HepG2 (cell line): ENCODE measurements at regions not wholly inside any gene's neighbourhood (a gene's known extent, or its start where the extent isn't known, plus 50 kb on each side); places are given as distances from the start of the nearest gene placed in this dataset.

Source experiments
- ARHGAP35 ChIP-seq: sonication (generic); formaldehyde crosslinking; IDR thresholded peaks from 2 replicates; pipeline ENCODE4 v1.9.0; 2022; ENCODE audit warnings: mild to moderate bottlenecking, inconsistent platforms, moderate library complexity, missing genetic modification reagents, borderline replicate concordance
- MTF1 ChIP-seq: sonication (generic); formaldehyde crosslinking; IDR thresholded peaks from 2 replicates; pipeline ENCODE4 v1.5.0; 2020; ENCODE audit warnings: missing genetic modification reagents
- PBX3 ChIP-seq: sonication (generic); formaldehyde crosslinking; IDR thresholded peaks from 2 replicates; pipeline ENCODE4 v1.8.1; 2023; ENCODE audit warnings: missing genetic modification reagents, inconsistent platforms, borderline replicate concordance
- POLR2A ChIP-seq, 2 experiments: IDR thresholded peaks; 2 replicates each; pipeline ENCODE4 v1.6.1; 2011; ENCODE audit warnings: low read depth in 2 of 2, low read length in 2 of 2, mild to moderate bottlenecking in 1 of 2, moderate library complexity in 1 of 2; ENCODE audit not compliant: insufficient read depth in 1 of 2
- XRCC5 ChIP-seq: fragments of 200-400 bp; formaldehyde crosslinking; optimal IDR thresholded peaks from 2 replicates; pipeline ENCODE3; 2017; ENCODE audit warnings: mild to moderate bottlenecking, low read length
- ZFP36 ChIP-seq: fragments of 150-350 bp; IDR thresholded peaks from 2 replicates; pipeline ENCODE4 v1.6.1; 2018; ENCODE audit warnings: borderline replicate concordance, low read length, low read depth; ENCODE audit not compliant: partially characterized antibody
- ZNF121 ChIP-seq: sonication (generic); formaldehyde crosslinking; IDR thresholded peaks from 2 replicates; pipeline ENCODE4 v1.5.0; 2020; ENCODE audit warnings: mild to moderate bottlenecking, missing genetic modification reagents
- TF ChIP-seq, protein P1 (sequence below): sonication (generic); formaldehyde crosslinking; IDR thresholded peaks from 2 replicates; pipeline ENCODE4 v1.5.0; 2020; ENCODE audit warnings: mild to moderate bottlenecking, missing genetic modification reagents, moderate library complexity
- TF ChIP-seq, protein P2 (sequence below): sonication (generic); formaldehyde crosslinking; IDR thresholded peaks from 2 replicates; pipeline ENCODE4 v1.4.0; 2020; ENCODE audit warnings: low read depth, missing genetic modification reagents

- TF ChIP-seq ZFP36 = no peak
- TF ChIP-seq ZNF121 (CRISPR knock-in tag) = no peak
- TF ChIP-seq, protein P1, sequence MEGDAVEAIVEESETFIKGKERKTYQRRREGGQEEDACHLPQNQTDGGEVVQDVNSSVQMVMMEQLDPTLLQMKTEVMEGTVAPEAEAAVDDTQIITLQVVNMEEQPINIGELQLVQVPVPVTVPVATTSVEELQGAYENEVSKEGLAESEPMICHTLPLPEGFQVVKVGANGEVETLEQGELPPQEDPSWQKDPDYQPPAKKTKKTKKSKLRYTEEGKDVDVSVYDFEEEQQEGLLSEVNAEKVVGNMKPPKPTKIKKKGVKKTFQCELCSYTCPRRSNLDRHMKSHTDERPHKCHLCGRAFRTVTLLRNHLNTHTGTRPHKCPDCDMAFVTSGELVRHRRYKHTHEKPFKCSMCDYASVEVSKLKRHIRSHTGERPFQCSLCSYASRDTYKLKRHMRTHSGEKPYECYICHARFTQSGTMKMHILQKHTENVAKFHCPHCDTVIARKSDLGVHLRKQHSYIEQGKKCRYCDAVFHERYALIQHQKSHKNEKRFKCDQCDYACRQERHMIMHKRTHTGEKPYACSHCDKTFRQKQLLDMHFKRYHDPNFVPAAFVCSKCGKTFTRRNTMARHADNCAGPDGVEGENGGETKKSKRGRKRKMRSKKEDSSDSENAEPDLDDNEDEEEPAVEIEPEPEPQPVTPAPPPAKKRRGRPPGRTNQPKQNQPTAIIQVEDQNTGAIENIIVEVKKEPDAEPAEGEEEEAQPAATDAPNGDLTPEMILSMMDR (CRISPR knock-in tag) = no peak
- no peak for TF ChIP-seq MTF1
- TF ChIP-seq XRCC5 = no peak
- TF ChIP-seq, protein P2, sequence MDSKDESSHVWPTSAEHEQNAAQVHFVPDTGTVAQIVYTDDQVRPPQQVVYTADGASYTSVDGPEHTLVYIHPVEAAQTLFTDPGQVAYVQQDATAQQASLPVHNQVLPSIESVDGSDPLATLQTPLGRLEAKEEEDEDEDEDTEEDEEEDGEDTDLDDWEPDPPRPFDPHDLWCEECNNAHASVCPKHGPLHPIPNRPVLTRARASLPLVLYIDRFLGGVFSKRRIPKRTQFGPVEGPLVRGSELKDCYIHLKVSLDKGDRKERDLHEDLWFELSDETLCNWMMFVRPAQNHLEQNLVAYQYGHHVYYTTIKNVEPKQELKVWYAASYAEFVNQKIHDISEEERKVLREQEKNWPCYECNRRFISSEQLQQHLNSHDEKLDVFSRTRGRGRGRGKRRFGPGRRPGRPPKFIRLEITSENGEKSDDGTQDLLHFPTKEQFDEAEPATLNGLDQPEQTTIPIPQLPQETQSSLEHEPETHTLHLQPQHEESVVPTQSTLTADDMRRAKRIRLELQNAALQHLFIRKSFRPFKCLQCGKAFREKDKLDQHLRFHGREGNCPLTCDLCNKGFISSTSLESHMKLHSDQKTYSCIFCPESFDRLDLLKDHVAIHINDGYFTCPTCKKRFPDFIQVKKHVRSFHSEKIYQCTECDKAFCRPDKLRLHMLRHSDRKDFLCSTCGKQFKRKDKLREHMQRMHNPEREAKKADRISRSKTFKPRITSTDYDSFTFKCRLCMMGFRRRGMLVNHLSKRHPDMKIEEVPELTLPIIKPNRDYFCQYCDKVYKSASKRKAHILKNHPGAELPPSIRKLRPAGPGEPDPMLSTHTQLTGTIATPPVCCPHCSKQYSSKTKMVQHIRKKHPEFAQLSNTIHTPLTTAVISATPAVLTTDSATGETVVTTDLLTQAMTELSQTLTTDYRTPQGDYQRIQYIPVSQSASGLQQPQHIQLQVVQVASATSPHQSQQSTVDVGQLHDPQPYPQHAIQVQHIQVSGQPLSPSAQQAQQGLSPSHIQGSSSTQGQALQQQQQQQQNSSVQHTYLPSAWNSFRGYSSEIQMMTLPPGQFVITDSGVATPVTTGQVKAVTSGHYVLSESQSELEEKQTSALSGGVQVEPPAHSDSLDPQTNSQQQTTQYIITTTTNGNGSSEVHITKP (CRISPR knock-in tag) = no peak
- TF ChIP-seq ARHGAP35 (CRISPR knock-in tag) = no peak
- no peak for TF ChIP-seq POLR2A (IDR thresholded peaks at IDR 0.05; ENCODE audit: insufficient read depth in 1 of 2, low read depth in 2 of 2, low read length in 2 of 2)
- TF ChIP-seq PBX3 (CRISPR knock-in tag) = no peak
These were observed 81.4 kb upstream of the KCNK12 start for GRCh38 chr2:47652061-47652690.
